ENCODE measurements at regions not wholly inside any gene's neighbourhood (a gene's known extent, or its start where the extent isn't known, plus 50 kb on each side); places are given as distances from the start of the nearest gene placed in this dataset.

GRCh38 chrX:13149702-13150350, 105.4 kb upstream of the FAM9C start:
- TF ChIP-seq, protein P1, sequence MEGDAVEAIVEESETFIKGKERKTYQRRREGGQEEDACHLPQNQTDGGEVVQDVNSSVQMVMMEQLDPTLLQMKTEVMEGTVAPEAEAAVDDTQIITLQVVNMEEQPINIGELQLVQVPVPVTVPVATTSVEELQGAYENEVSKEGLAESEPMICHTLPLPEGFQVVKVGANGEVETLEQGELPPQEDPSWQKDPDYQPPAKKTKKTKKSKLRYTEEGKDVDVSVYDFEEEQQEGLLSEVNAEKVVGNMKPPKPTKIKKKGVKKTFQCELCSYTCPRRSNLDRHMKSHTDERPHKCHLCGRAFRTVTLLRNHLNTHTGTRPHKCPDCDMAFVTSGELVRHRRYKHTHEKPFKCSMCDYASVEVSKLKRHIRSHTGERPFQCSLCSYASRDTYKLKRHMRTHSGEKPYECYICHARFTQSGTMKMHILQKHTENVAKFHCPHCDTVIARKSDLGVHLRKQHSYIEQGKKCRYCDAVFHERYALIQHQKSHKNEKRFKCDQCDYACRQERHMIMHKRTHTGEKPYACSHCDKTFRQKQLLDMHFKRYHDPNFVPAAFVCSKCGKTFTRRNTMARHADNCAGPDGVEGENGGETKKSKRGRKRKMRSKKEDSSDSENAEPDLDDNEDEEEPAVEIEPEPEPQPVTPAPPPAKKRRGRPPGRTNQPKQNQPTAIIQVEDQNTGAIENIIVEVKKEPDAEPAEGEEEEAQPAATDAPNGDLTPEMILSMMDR (IDR thresholded peaks at IDR 0.05): no peak
- TF ChIP-seq POLR2A (IDR thresholded peaks at IDR 0.05) (no peak), EP300 (IDR thresholded peaks at IDR 0.05) (no peak)

Data from gastroesophageal sphincter (tissue), 3 donors.